ENCODE measurements at regions not wholly inside any gene's neighbourhood (a gene's known extent, or its start where the extent isn't known, plus 50 kb on each side); places are given as distances from the start of the nearest gene placed in this dataset.
A peak's percentile ranks its signal among the peaks of the same experiment; 100 is the strongest.

DNA sequence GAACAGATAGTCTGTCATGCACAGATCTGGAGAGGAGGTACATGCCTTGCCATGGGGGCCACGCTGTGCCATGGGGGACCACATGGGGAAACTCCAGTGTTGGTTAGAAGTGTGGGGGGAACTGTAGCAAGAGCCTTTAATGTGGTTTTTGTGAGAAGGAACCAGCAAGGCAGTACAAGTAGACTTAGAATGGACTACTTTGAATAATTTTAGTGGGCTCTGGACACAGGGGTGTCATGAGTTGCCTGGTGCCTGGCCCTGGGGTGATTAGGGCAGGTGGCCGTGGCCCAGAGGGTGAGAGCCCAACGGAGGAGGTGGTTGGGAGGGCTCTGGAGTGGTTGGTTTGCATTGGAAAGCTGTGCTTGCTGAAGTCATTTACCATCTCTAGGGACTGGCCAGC lies 77.2 kb downstream of the CXCL12 start:
- intact Hi-C loops (cut with micrococcal nuclease; ENCODE audit: unreplicated experiment), result no loop called here

DNA sequence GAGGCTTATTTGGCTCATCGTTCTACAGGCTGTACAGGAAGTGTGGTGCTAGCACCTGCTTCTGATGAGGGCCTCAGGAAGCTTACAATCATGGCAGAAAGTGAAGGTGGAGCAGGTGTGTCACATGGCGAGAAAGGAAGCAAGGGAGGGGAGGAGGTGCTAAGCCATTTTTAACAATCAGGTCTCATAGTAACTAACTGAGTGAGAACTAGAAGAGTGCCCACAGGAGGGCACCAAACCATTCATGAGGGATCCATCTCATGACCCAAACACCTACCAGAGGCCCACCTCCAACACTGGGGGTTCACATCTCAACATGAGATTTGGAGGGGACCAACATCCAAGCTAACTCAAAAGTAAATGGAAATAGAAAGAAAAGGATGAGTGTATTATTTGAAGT lies 78.1 kb downstream of the CXCL12 start:
- no peaks in the 10 kb centered on the region for H3K4me1 ChIP-seq (ENCODE audit: control insufficient read depth, insufficient read depth, low read length)
- no peak overlapping the region for H3K4me3 ChIP-seq (ENCODE audit: low read depth in 2 of 2, low read length in 2 of 2)
- no peak for ATAC-seq
- BruUV-seq (replicated peaks), result no TSS peak
- ChIA-PET CTCF (no interaction called here), POLR2A (no interaction called here)
- in situ Hi-C loops (cut with HindIII; ENCODE audit: low pct_unique_long_range_greater_than_20kb, low sequenced_read_pairs) (no loop called here), intact Hi-C loops (cut with micrococcal nuclease; ENCODE audit: unreplicated experiment) (no loop called here)
- H3K36me3 ChIP-seq (ENCODE audit: control insufficient read depth, insufficient read depth, low read length), result no peaks in the 10 kb centered on the region
- peaks cover 5% of the 10 kb centered on the region; the same call in 1 of the 2 replicates for H3K27me3 ChIP-seq (ENCODE audit: control insufficient read depth, insufficient read depth, low read length)
- H3K9me3 ChIP-seq (ENCODE audit: control insufficient read depth, insufficient read depth, low read depth, low read length), result no peaks in the 10 kb centered on the region
- no peak for DNase-seq (ENCODE audit: low read depth, low spot score)
- TF ChIP-seq, protein P1, sequence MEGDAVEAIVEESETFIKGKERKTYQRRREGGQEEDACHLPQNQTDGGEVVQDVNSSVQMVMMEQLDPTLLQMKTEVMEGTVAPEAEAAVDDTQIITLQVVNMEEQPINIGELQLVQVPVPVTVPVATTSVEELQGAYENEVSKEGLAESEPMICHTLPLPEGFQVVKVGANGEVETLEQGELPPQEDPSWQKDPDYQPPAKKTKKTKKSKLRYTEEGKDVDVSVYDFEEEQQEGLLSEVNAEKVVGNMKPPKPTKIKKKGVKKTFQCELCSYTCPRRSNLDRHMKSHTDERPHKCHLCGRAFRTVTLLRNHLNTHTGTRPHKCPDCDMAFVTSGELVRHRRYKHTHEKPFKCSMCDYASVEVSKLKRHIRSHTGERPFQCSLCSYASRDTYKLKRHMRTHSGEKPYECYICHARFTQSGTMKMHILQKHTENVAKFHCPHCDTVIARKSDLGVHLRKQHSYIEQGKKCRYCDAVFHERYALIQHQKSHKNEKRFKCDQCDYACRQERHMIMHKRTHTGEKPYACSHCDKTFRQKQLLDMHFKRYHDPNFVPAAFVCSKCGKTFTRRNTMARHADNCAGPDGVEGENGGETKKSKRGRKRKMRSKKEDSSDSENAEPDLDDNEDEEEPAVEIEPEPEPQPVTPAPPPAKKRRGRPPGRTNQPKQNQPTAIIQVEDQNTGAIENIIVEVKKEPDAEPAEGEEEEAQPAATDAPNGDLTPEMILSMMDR (IDR thresholded peaks at IDR 0.05), result peak; percentile 48
- TF ChIP-seq SIN3A (IDR thresholded peaks at IDR 0.05; ENCODE audit: borderline replicate concordance, insufficient read depth, low read depth, low read length) (no peak), TCF7L2 (IDR thresholded peaks at IDR 0.05; ENCODE audit: low read depth, low read length) (no peak)
- TF ChIP-seq, protein P2, sequence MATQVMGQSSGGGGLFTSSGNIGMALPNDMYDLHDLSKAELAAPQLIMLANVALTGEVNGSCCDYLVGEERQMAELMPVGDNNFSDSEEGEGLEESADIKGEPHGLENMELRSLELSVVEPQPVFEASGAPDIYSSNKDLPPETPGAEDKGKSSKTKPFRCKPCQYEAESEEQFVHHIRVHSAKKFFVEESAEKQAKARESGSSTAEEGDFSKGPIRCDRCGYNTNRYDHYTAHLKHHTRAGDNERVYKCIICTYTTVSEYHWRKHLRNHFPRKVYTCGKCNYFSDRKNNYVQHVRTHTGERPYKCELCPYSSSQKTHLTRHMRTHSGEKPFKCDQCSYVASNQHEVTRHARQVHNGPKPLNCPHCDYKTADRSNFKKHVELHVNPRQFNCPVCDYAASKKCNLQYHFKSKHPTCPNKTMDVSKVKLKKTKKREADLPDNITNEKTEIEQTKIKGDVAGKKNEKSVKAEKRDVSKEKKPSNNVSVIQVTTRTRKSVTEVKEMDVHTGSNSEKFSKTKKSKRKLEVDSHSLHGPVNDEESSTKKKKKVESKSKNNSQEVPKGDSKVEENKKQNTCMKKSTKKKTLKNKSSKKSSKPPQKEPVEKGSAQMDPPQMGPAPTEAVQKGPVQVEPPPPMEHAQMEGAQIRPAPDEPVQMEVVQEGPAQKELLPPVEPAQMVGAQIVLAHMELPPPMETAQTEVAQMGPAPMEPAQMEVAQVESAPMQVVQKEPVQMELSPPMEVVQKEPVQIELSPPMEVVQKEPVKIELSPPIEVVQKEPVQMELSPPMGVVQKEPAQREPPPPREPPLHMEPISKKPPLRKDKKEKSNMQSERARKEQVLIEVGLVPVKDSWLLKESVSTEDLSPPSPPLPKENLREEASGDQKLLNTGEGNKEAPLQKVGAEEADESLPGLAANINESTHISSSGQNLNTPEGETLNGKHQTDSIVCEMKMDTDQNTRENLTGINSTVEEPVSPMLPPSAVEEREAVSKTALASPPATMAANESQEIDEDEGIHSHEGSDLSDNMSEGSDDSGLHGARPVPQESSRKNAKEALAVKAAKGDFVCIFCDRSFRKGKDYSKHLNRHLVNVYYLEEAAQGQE (IDR thresholded peaks at IDR 0.05; ENCODE audit: insufficient read depth in 1 of 2, low read depth in 2 of 2, low read length in 1 of 2), result no peak
- no peak overlapping the region for H3K27ac ChIP-seq (ENCODE audit: low read length)

More for the DNA sequence above, 77.2 kb downstream of the CXCL12 start:
- ATAC-seq (no peak), DNase-seq (ENCODE audit: low read depth, low spot score) (no peak)
- in situ Hi-C loops (cut with HindIII; ENCODE audit: low pct_unique_long_range_greater_than_20kb, low sequenced_read_pairs), result no loop called here
- BruUV-seq (replicated peaks), result no TSS peak
- Histone ChIP-seq H3K9me3 (ENCODE audit: control insufficient read depth, insufficient read depth, low read depth, low read length) (no peaks in the 10 kb centered on the region), H3K4me1 (ENCODE audit: control insufficient read depth, insufficient read depth, low read length) (no peaks in the 10 kb centered on the region), H3K27me3 (ENCODE audit: control insufficient read depth, insufficient read depth, low read length) (peaks cover 6% of the 10 kb centered on the region; the same call in 1 of the 2 replicates), H3K4me3 (ENCODE audit: low read depth in 2 of 2, low read length in 2 of 2) (no peak overlapping the region), H3K36me3 (ENCODE audit: control insufficient read depth, insufficient read depth, low read length) (no peaks in the 10 kb centered on the region), H3K27ac (ENCODE audit: low read length) (no peak overlapping the region)
- ChIA-PET CTCF (no interaction called here), POLR2A (no interaction called here)
- TF ChIP-seq, protein P2 (IDR thresholded peaks at IDR 0.05; ENCODE audit: insufficient read depth in 1 of 2, low read depth in 2 of 2, low read length in 1 of 2), result no peak
- TF ChIP-seq POLR2AphosphoS5 (IDR thresholded peaks at IDR 0.05; ENCODE audit: low read depth, low read length), result no peak
- no peak for TF ChIP-seq TCF7L2 (IDR thresholded peaks at IDR 0.05; ENCODE audit: low read depth, low read length)
- TF ChIP-seq, protein P1 (IDR thresholded peaks at IDR 0.05), result no peak
- no peak for TF ChIP-seq SIN3A (IDR thresholded peaks at IDR 0.05; ENCODE audit: borderline replicate concordance, insufficient read depth, low read depth, low read length)
